A673 (cell line): ENCODE measurements at regions not wholly inside any gene's neighbourhood (a gene's known extent, or its start where the extent isn't known, plus 50 kb on each side); places are given as distances from the start of the nearest gene placed in this dataset.

ENCODE experiments used
- BruUV-seq: library from RNA; stranded (reverse); fragments of 400-500 nt; replicated peaks from 2 replicates; lab custom pipeline; 2021; lab: Mats Ljungman, UMichigan
- CTCF ChIA-PET: fragments of 300-600 bp; sonication (Branson Sonifier 250); formaldehyde crosslinking; loops from one replicate; lab custom pipeline; 2022; ENCODE audit warnings: antibody characterized with exemption; lab: Charles Lee
- POLR2A ChIA-PET: fragments of 300-600 bp; sonication (Branson Sonifier 250); formaldehyde crosslinking; loops from one replicate; lab custom pipeline; 2022; ENCODE audit warnings: antibody characterized with exemption; ENCODE audit not compliant: low non-redundant PET; lab: Charles Lee
- DNase-seq: peaks from one replicate; pipeline ENCODE4 v3.0.0-alpha.2; 2015; ENCODE audit warnings: low spot score
- H3K27ac ChIP-seq: fragments of 200-600 bp; sonication (generic); 2 replicates; pipeline ENCODE4 v1.5.1; 2016; ENCODE audit warnings: mixed run types, low read depth, mild to moderate bottlenecking, mixed read lengths, antibody characterized with exemption, low read length; ENCODE audit not compliant: poor library complexity, severe bottlenecking
- H3K27me3 ChIP-seq: fragments of 200-600 bp; sonication (generic); replicated peaks from 2 replicates; pipeline ENCODE4 v1.6.1; 2017; ENCODE audit warnings: mixed run types, low read depth, mild to moderate bottlenecking, mixed read lengths, antibody characterized with exemption, low read length; ENCODE audit not compliant: insufficient read depth, poor library complexity
- H3K36me3 ChIP-seq: fragments of 200-600 bp; sonication (generic); 2 replicates; pipeline ENCODE4 v1.6.1; 2016; ENCODE audit warnings: mixed run types, mild to moderate bottlenecking, mixed read lengths, antibody characterized with exemption, low read length; ENCODE audit not compliant: insufficient read depth, poor library complexity, severe bottlenecking
- H3K4me1 ChIP-seq: fragments of 200-600 bp; sonication (generic); 2 replicates; pipeline ENCODE4 v1.6.1; 2017; ENCODE audit warnings: mixed run types, mild to moderate bottlenecking, mixed read lengths, antibody characterized with exemption, low read length; ENCODE audit not compliant: insufficient read depth, poor library complexity, severe bottlenecking
- H3K4me3 ChIP-seq: fragments of 200-600 bp; sonication (generic); 2 replicates; pipeline ENCODE4 v1.5.1; 2016; ENCODE audit warnings: low read depth, mixed run types, mild to moderate bottlenecking, mixed read lengths, low read length; ENCODE audit not compliant: poor library complexity, severe bottlenecking
- H3K9me3 ChIP-seq: fragments of 200-600 bp; sonication (generic); 2 replicates; pipeline ENCODE4 v1.6.1; 2016; ENCODE audit warnings: mixed run types, low read depth, mild to moderate bottlenecking, mixed read lengths, antibody characterized with exemption, low read length; ENCODE audit not compliant: poor library complexity, severe bottlenecking
- CTCF ChIP-seq: fragments of 300-800, 200-600 bp; sonication (generic); conservative IDR thresholded peaks from 2 replicates; pipeline ENCODE4 v1.5.1; 2017; ENCODE audit warnings: low read depth, mild to moderate bottlenecking, antibody characterized with exemption, low read length, moderate library complexity, mixed read lengths
- EZH2 ChIP-seq: fragments of 200-600 bp; sonication (generic); IDR thresholded peaks from 2 replicates; pipeline ENCODE4 v1.6.1; 2017; ENCODE audit warnings: borderline replicate concordance, low read depth, mild to moderate bottlenecking, mixed read lengths, antibody characterized with exemption, low read length; ENCODE audit not compliant: poor library complexity, severe bottlenecking
- intact Hi-C: fragments of 100-400 bp; cut with micrococcal nuclease; formaldehyde crosslinking; loops from one replicate; pipeline ENCODE4 v1.10.0; 2022; ENCODE audit not compliant: unreplicated experiment

GRCh38 chr6:105815661-105816555 is 270.2 kb upstream of the PRDM1 start:
- intact Hi-C loops = no loop called here
- Histone ChIP-seq H3K27ac (no peak overlapping the region), H3K36me3 (no peaks in the 10 kb centered on the region), H3K9me3 (no peaks in the 10 kb centered on the region), H3K4me3 (no peak overlapping the region), H3K4me1 (no peaks in the 10 kb centered on the region), H3K27me3 (peaks cover 5% of the 10 kb centered on the region)
- POLR2A ChIA-PET = no interaction called here
- BruUV-seq = no TSS peak
- no peak for DNase-seq
- CTCF ChIA-PET = no interaction called here
- TF ChIP-seq EZH2 = no peak
- no peak for TF ChIP-seq CTCF

GRCh38 chr6:105814745-105815536 is 271.2 kb upstream of the PRDM1 start:
- H3K9me3 ChIP-seq = no peaks in the 10 kb centered on the region
- no peaks in the 10 kb centered on the region for H3K4me1 ChIP-seq
- ChIA-PET CTCF (no interaction called here), POLR2A (no interaction called here)
- intact Hi-C loops = no loop called here
- no peak for DNase-seq
- H3K4me3 ChIP-seq = no peak overlapping the region
- TF ChIP-seq CTCF (no peak), EZH2 (no peak)
- no peaks in the 10 kb centered on the region for H3K36me3 ChIP-seq
- no TSS peak for BruUV-seq
- no peak overlapping the region for H3K27ac ChIP-seq
- peaks cover 5% of the 10 kb centered on the region for H3K27me3 ChIP-seq

GRCh38 chr6:105810922-105811482 is 275.1 kb upstream of the PRDM1 start:
- DNase-seq = no peak
- peaks cover 5% of the 10 kb centered on the region for H3K27me3 ChIP-seq
- no TSS peak for BruUV-seq
- intact Hi-C loops = no loop called here
- H3K9me3 ChIP-seq = no peaks in the 10 kb centered on the region
- no peak overlapping the region for H3K27ac ChIP-seq
- H3K4me3 ChIP-seq = no peak overlapping the region
- no peaks in the 10 kb centered on the region for H3K36me3 ChIP-seq
- CTCF ChIA-PET = no interaction called here
- H3K4me1 ChIP-seq = no peaks in the 10 kb centered on the region
- TF ChIP-seq CTCF (no peak), EZH2 (no peak)
- POLR2A ChIA-PET = no interaction called here
